Panc1 (cell line): ENCODE measurements at regions not wholly inside any gene's neighbourhood (a gene's known extent, or its start where the extent isn't known, plus 50 kb on each side); places are given as distances from the start of the nearest gene placed in this dataset.

Experiments used
- CTCF ChIP-seq: fragments of 450-650 bp; IDR thresholded peaks from 2 replicates; pipeline ENCODE4 v1.5.1; 2017; ENCODE audit warnings: mild to moderate bottlenecking
- POLR2AphosphoS5 ChIP-seq: IDR thresholded peaks from 2 replicates; pipeline ENCODE4 v1.6.1; 2012; ENCODE audit warnings: mild to moderate bottlenecking, low read depth, low read length, moderate library complexity
- REST ChIP-seq, 2 experiments: IDR thresholded peaks; 2 replicates each; pipeline ENCODE4 v1.6.1; 2011 to 2012; ENCODE audit warnings: low read depth in 2 of 2, control low read depth in 1 of 2, low read length in 1 of 2, mild to moderate bottlenecking in 1 of 2, moderate library complexity in 1 of 2; ENCODE audit not compliant: insufficient read depth in 1 of 2
- SIN3A ChIP-seq: IDR thresholded peaks from 2 replicates; pipeline ENCODE4 v1.6.1; 2012; ENCODE audit warnings: low read depth, mild to moderate bottlenecking, low read length, moderate library complexity, borderline replicate concordance; ENCODE audit not compliant: insufficient read depth

- TF ChIP-seq CTCF (no peak), POLR2AphosphoS5 (no peak), SIN3A (no peak), REST (IDR thresholded peaks at IDR 0.05; ENCODE audit: insufficient read depth in 1 of 2, low read depth in 2 of 2, low read length in 1 of 2) (no peak)
Measured at GRCh38 chr6:140811642-140812041, 1321.1 kb upstream of the GJE1 start.
